WI38 (cell line): ENCODE measurements at regions not wholly inside any gene's neighbourhood (a gene's known extent, or its start where the extent isn't known, plus 50 kb on each side); places are given as distances from the start of the nearest gene placed in this dataset.

Experiments
- H3K4me3 ChIP-seq: 2 replicates; pipeline ENCODE4 v1.5.1; 2011; ENCODE audit warnings: low read depth, mild to moderate bottlenecking, control low read depth, low read length
- CTCF ChIP-seq: IDR thresholded peaks from 2 replicates; pipeline ENCODE4 v1.5.1; 2012; ENCODE audit warnings: low read depth, mild to moderate bottlenecking, control low read depth, low read length

GRCh38 chrX:11059933-11060332 lies 51.2 kb upstream of the HCCS start:
- H3K4me3 ChIP-seq: no peak overlapping the region
- no peak for TF ChIP-seq CTCF
